D721Med (cell line): ENCODE measurements at regions not wholly inside any gene's neighbourhood (a gene's known extent, or its start where the extent isn't known, plus 50 kb on each side); places are given as distances from the start of the nearest gene placed in this dataset.
A peak's percentile ranks its signal among the peaks of the same experiment; 100 is the strongest.

ENCODE experiments used
- DNase-seq: peaks from one replicate; pipeline ENCODE4 v3.0.0; 2011; ENCODE audit warnings: low spot score; ENCODE audit not compliant: insufficient read length
- FAIRE-seq: peaks from 2 replicates; lab custom pipeline; 2011; peaks lifted over from hg19 to GRCh38; lab: Jason Lieb, UNC
- CTCF ChIP-seq: IDR thresholded peaks from 2 replicates; pipeline ENCODE4 v1.5.1; 2012; ENCODE audit warnings: mild to moderate bottlenecking, control low read depth; ENCODE audit not compliant: insufficient read depth; ENCODE audit errors: missing control alignments

- FAIRE-seq (peak; percentile 83), DNase-seq (no peak)
Measured at GRCh38 chr18:33854086-33854826, 276.2 kb downstream of the ASXL3 start.

DNA sequence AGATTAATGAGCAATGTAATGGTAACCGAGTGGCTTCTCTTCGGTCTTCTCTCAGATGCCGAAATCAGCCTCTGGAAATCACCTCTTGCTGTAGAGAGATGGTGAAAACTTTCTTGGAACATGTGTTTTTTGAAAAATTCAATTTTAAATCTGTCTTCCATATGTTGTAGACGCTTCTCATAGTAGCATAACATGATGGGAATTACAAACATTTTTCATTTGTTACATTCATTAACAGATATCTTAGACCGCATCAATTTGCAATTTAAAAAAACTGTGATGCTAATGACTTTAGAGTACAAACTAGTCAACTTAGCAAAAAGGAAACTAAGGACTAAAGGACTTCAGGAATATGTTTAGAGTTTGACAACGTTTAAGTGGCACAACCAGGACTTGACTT is 275.2 kb downstream of the ASXL3 start:
- DNase-seq (no peak), FAIRE-seq (peak; percentile 84)
- no peak for TF ChIP-seq CTCF

More at GRCh38 chr18:33854086-33854826, 276.2 kb downstream of the ASXL3 start:
- no peak for TF ChIP-seq CTCF

- FAIRE-seq (peak; percentile 63), DNase-seq (no peak)
- no peak for TF ChIP-seq CTCF
Measured at GRCh38 chr18:33851546-33852078, 273.6 kb downstream of the ASXL3 start.

DNA sequence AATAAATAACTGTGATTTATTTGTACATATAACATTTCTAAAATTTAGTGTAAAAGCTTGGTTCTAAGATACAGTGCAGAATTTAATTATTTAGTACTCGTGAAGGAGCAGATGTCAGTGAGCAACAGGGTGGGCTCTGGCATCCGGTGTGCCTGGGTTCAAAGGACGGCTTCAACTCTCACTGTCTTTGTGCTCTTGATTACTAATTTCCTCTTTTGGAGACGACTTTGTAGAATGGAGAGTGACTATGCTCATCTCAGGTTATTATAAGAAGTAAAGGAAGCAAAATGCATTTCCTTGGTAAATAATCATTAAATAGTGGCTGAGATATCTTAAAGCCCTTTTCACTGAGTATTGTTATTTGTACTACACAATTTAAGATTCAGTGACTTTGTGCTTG is 271.7 kb downstream of the ASXL3 start:
- no peak for TF ChIP-seq CTCF
- FAIRE-seq: no peak
- no peak for DNase-seq

DNA sequence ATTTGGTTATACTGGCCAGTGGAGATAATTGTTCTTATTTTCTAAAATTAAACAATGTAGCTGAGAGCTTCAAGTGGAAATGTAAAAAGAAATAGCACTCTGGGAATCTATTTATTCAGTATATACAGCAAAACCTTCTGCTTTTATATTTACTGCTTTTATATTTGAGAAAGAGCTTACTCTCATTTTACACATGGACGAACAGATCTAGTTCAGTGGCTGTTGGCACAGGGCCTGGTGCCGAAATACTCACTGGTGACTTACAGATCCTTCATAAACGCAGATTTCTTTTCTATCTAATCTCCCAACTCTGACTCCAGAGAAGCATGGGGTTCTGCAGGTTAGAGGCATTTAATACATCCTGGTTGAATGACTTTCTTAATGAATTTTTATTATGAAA is 266.2 kb downstream of the ASXL3 start:
- no peak for FAIRE-seq
- TF ChIP-seq CTCF: no peak
- DNase-seq: no peak

DNA sequence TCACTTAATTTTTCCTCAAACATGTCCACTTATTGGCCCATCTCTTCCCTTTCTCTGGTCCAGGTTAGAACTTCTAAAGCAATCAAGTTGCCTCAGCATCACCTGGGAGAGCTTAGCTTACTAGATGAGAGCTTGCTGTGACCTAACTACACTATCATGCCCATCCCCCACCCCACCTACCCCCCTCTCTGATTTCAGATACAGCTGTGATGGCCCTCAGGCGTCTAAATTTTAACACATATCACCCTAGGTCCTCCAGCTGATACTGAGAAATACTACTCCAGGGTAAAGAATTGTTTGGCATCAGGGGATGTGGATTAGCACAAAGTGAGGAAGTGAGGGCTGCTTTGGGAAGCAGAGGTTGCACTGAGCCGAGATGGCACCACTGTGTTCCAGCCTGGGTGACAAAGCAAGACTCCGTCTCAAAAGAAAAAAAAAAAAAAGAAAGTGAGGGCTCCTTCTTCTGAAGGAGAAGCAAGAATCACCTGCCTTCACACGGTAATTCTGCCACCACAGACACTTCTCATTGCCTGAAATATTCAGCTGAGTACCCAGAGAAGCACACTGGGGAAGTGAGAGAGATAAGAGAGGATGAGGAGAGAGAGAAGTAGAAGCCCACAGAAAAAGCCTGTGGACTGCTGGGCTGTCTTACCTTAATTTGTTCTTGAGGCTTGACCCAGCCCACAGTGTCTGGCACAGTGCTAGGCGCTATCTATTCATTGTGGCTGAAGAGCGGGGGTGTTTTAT is 263.4 kb downstream of the ASXL3 start:
- TF ChIP-seq CTCF: no peak
- DNase-seq (no peak), FAIRE-seq (peak; percentile 29)
